ENCODE measurements at regions not wholly inside any gene's neighbourhood (a gene's known extent, or its start where the extent isn't known, plus 50 kb on each side); places are given as distances from the start of the nearest gene placed in this dataset.

DNA sequence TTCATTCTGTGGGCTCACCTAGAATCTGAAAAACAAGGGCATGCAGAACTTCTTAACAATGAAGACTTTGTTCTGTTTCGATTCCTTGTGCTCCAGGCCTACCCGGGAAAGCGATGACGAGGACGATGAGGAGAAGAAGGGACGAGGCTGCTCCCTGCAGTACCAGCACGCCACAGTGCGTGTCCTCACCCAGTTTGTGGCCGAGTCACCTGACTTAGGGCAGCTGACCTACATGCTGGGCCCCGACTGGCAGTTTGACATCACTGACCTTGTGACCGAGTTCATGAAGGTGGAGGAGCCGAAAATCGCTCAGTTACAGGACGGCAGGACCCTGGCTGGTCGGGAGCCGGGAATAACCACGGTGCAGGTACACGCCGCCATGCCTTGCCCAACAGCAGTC lies 585.4 kb downstream of the AACS start:
- ATAC-seq, result no peak
- DNase-seq, result no peak
- no peak overlapping the region for H3K27ac ChIP-seq
- TF ChIP-seq, protein P1, sequence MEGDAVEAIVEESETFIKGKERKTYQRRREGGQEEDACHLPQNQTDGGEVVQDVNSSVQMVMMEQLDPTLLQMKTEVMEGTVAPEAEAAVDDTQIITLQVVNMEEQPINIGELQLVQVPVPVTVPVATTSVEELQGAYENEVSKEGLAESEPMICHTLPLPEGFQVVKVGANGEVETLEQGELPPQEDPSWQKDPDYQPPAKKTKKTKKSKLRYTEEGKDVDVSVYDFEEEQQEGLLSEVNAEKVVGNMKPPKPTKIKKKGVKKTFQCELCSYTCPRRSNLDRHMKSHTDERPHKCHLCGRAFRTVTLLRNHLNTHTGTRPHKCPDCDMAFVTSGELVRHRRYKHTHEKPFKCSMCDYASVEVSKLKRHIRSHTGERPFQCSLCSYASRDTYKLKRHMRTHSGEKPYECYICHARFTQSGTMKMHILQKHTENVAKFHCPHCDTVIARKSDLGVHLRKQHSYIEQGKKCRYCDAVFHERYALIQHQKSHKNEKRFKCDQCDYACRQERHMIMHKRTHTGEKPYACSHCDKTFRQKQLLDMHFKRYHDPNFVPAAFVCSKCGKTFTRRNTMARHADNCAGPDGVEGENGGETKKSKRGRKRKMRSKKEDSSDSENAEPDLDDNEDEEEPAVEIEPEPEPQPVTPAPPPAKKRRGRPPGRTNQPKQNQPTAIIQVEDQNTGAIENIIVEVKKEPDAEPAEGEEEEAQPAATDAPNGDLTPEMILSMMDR (IDR thresholded peaks at IDR 0.05), result no peak
- TF ChIP-seq POLR2A (IDR thresholded peaks at IDR 0.05), result no peak
- H3K4me3 ChIP-seq, result no peak overlapping the region
- peaks cover 0 to 5% (median 0%) of the 10 kb centered on the region in 9 donors for H3K27me3 ChIP-seq
- H3K9me3 ChIP-seq, result no peaks in the 10 kb centered on the region
- no peaks in the 10 kb centered on the region for H3K4me1 ChIP-seq
- intact Hi-C loops (cut with DNase I), result no loop called here
- no peaks in the 10 kb centered on the region for H3K36me3 ChIP-seq
- WGBS, 4 donors, result 80 to 88% (median 86%) methylated on average over 18 to 19 of the region's 19 CpGs

DNA sequence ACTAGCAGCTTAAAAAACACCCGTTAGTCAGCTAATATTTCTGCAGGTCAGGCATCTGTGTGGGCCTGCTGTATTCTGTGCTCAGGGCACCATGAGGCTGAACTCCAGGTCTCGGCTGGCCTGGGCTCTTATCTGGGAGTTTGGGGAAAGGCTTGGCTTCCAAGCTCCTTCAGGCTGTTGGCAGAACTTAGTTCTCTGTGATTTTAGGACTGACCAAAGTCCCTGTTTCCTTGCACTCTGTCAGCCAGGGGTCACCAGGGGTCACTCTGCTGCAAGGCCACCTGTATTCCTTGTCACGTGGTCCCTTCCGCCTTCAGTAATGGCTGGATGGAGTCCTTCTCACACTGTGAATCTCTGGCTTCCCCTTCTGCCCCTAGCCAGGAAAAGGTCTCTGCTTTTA lies 586.4 kb downstream of the AACS start:
- intact Hi-C loops (cut with DNase I), result no loop called here
- ATAC-seq, result no peak
- no peaks in the 10 kb centered on the region for H3K4me1 ChIP-seq
- no peaks in the 10 kb centered on the region for H3K36me3 ChIP-seq
- no peak for TF ChIP-seq POLR2A (IDR thresholded peaks at IDR 0.05)
- no peak overlapping the region for H3K27ac ChIP-seq
- H3K27me3 ChIP-seq, result no peaks in the 10 kb centered on the region
- H3K4me3 ChIP-seq, result no peak overlapping the region
- H3K9me3 ChIP-seq, result no peaks in the 10 kb centered on the region
- DNase-seq, result no peak
- WGBS, 4 donors, result 68 to 80% (median 75%) methylated on average over 4 of the region's 4 CpGs

DNA sequence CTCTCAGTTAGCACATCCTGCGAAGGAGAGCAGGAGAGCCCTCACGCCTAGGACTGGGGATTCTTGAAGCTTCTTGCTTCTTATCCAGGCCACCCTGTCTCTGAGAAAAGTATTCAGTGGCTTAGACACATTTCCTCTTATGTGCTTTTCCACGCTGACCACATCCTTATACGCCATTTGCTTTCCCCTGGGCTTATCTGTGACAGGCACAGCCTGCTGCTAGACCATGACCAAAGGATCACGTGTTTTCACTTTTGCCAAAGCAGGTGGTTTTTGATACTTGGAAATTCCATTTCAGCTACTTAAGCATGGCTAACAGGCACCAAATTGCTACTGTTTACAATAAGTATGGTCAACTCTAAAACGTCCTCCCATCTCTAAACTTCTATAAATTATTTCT lies 587.4 kb downstream of the AACS start:
- no peak overlapping the region for H3K4me3 ChIP-seq
- no peak for DNase-seq
- intact Hi-C loops (cut with DNase I), result no loop called here
- 62 to 72% (median 71%) methylated on average over 6 of the region's 6 CpGs for WGBS, 4 donors
- H3K27ac ChIP-seq, result no peak overlapping the region
- no peaks in the 10 kb centered on the region for H3K9me3 ChIP-seq
- TF ChIP-seq POLR2A (IDR thresholded peaks at IDR 0.05), result no peak
- TF ChIP-seq, protein P1 (IDR thresholded peaks at IDR 0.05), result no peak
- no peaks in the 10 kb centered on the region for H3K36me3 ChIP-seq
- no peaks in the 10 kb centered on the region for H3K27me3 ChIP-seq
- no peaks in the 10 kb centered on the region for H3K4me1 ChIP-seq
- ATAC-seq, result no peak

DNA sequence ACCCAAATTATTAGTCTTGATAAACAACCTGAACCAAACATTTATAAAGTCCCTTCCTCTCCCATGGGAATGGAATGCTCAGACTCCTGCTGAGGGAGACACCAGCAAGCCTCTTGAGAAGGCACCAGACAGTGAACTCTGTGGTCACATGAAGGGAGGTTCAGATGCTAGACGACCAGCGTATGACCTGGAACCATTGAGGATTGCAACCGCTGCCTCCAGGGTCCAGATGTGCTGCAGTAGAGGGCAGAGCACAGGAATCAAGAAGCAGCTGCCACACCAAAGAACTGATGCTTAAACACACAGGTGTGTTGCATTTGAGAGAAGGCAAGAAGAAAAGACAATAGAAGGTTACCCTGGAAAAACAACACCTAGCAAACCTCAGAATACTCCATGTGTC lies 592.4 kb downstream of the AACS start:
- DNase-seq, result no peak

More for the DNA sequence above, 592.4 kb downstream of the AACS start:
- Histone ChIP-seq H3K4me3 (no peak overlapping the region), H3K9me3 (no peaks in the 10 kb centered on the region), H3K4me1 (no peaks in the 10 kb centered on the region), H3K36me3 (no peaks in the 10 kb centered on the region), H3K27me3 (peaks cover 0 to 4% (median 0%) of the 10 kb centered on the region in 9 donors), H3K27ac (no peak overlapping the region)
- no peak for ATAC-seq
- intact Hi-C loops (cut with DNase I), result no loop called here
- WGBS, 4 donors, result 80 to 87% (median 84%) methylated on average over 3 of the region's 3 CpGs
- TF ChIP-seq POLR2A (IDR thresholded peaks at IDR 0.05), result no peak
- TF ChIP-seq, protein P1 (IDR thresholded peaks at IDR 0.05), result no peak

Measured in heart left ventricle (tissue), 16 donors.